ENCODE measurements at regions not wholly inside any gene's neighbourhood (a gene's known extent, or its start where the extent isn't known, plus 50 kb on each side); places are given as distances from the start of the nearest gene placed in this dataset.

- Histone ChIP-seq H3K27me3 (ENCODE audit: control insufficient read depth, insufficient read depth, low read length) (no peaks in the 10 kb centered on the region), H3K4me3 (ENCODE audit: low read depth, low read length) (no peak overlapping the region), H3K36me3 (ENCODE audit: control insufficient read depth, insufficient read depth, low read length) (no peaks in the 10 kb centered on the region)
- TF ChIP-seq, protein P1, sequence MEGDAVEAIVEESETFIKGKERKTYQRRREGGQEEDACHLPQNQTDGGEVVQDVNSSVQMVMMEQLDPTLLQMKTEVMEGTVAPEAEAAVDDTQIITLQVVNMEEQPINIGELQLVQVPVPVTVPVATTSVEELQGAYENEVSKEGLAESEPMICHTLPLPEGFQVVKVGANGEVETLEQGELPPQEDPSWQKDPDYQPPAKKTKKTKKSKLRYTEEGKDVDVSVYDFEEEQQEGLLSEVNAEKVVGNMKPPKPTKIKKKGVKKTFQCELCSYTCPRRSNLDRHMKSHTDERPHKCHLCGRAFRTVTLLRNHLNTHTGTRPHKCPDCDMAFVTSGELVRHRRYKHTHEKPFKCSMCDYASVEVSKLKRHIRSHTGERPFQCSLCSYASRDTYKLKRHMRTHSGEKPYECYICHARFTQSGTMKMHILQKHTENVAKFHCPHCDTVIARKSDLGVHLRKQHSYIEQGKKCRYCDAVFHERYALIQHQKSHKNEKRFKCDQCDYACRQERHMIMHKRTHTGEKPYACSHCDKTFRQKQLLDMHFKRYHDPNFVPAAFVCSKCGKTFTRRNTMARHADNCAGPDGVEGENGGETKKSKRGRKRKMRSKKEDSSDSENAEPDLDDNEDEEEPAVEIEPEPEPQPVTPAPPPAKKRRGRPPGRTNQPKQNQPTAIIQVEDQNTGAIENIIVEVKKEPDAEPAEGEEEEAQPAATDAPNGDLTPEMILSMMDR (IDR thresholded peaks at IDR 0.05; ENCODE audit: insufficient read depth, low read length, poor library complexity, severe bottlenecking): no peak
- no peak for DNase-seq (ENCODE audit: low read depth)
These were observed 101.6 kb downstream of the TNFSF18 start for GRCh38 chr1:172949096-172949495.

GRCh38 chr1:172950528-172950927 is 100.2 kb downstream of the TNFSF18 start:
- Histone ChIP-seq H3K36me3 (ENCODE audit: control insufficient read depth, insufficient read depth, low read length) (no peaks in the 10 kb centered on the region), H3K4me3 (ENCODE audit: low read depth, low read length) (no peak overlapping the region), H3K27me3 (ENCODE audit: control insufficient read depth, insufficient read depth, low read length) (no peaks in the 10 kb centered on the region)
- TF ChIP-seq, protein P1 (IDR thresholded peaks at IDR 0.05; ENCODE audit: insufficient read depth, low read length, poor library complexity, severe bottlenecking): no peak
- DNase-seq (ENCODE audit: low read depth): no peak

DNA sequence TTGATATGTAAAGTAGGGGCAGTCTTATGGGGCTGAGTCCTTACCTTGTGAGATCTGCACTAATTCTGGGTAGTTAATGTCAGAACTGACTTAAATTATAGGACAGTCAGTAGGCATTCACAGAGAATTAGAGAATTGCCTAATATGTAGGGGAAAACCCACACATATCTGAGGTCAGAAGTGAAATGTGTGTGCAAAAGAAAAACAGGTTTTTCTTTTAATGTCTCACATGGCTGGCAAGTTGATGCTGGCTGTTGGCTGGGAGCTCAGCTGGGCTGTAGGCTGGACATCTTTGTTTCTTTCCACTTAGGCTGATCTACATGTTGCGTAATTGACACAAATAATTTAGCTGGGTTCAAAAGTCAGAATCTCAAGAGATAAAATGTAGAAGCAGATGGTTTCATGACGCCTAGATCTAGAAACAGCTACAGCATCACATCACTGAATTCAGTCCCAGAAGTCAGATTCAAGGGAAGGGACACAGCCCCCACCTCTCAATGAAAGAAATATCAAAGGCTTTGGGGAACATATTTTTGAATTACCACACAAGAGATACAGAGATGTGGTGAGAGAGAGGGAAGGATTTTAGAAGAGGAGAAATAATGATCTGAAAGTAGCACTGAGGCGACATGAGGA is 98.9 kb downstream of the TNFSF18 start:
- DNase-seq (ENCODE audit: low read depth): no peak

DNA sequence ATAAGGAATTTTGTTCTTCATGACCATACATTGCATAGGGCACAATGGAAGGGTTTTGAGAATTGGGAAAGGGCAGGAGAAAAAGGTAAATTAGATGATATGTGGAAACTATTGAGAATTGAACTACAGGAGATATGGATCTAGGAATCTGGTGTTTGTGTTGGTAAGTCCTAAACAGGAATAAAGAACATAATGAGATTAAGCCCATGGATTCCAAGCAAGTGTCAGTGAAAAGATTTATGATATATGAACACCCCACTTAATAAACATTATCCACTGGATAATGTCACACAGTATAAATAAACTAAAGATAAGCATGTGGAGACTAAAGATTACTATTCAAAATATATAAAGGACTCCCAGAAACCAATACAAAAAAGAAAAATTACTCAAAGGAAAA is 98.2 kb downstream of the TNFSF18 start:
- no peak for DNase-seq (ENCODE audit: low read depth)
- no peak overlapping the region for H3K4me3 ChIP-seq (ENCODE audit: low read depth, low read length)
- H3K27me3 ChIP-seq (ENCODE audit: control insufficient read depth, insufficient read depth, low read length): no peaks in the 10 kb centered on the region
- H3K36me3 ChIP-seq (ENCODE audit: control insufficient read depth, insufficient read depth, low read length): no peaks in the 10 kb centered on the region
- TF ChIP-seq, protein P1 (IDR thresholded peaks at IDR 0.05; ENCODE audit: insufficient read depth, low read length, poor library complexity, severe bottlenecking): no peak

More for the DNA sequence above, 98.9 kb downstream of the TNFSF18 start:
- Histone ChIP-seq H3K27me3 (ENCODE audit: control insufficient read depth, insufficient read depth, low read length) (no peaks in the 10 kb centered on the region), H3K36me3 (ENCODE audit: control insufficient read depth, insufficient read depth, low read length) (no peaks in the 10 kb centered on the region), H3K4me3 (ENCODE audit: low read depth, low read length) (no peak overlapping the region)
- TF ChIP-seq, protein P1 (IDR thresholded peaks at IDR 0.05; ENCODE audit: insufficient read depth, low read length, poor library complexity, severe bottlenecking): no peak

DNA sequence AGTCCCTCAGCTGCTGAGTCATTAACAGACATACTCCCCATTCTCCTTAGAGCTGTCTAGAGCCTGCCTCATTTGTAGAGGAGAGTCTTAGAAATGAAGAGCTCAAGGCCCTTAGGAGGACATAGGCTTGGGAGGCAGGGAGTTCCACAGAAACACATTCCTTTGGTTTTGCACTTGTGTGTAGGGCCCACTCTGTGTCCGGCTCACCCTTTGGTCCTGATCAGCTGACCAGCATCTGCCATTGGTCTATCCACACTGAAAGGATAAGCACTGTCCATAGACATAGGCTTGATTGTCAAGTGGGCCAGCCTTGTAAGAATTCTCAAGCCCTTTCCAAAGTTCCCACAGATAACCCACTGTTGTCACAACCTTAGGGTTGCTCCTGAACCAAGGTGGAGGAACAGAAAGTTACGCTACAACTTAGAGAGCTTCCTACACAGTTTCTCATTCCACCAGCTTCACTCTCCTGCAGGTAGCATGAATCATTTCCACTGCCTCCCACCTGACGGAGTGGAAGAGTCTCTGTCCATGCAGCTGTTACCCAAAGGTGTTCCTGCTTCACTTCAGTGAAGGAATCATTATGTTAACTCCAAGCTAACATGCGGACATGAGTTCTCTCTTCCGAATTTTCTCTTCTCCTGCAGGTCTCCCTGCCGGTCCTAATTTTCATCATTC is 96.1 kb downstream of the TNFSF18 start:
- no peak overlapping the region for H3K4me3 ChIP-seq (ENCODE audit: low read depth, low read length)
- H3K27me3 ChIP-seq (ENCODE audit: control insufficient read depth, insufficient read depth, low read length): no peaks in the 10 kb centered on the region
- no peaks in the 10 kb centered on the region for H3K36me3 ChIP-seq (ENCODE audit: control insufficient read depth, insufficient read depth, low read length)
- TF ChIP-seq, protein P1 (IDR thresholded peaks at IDR 0.05; ENCODE audit: insufficient read depth, low read length, poor library complexity, severe bottlenecking): no peak
- DNase-seq (ENCODE audit: low read depth): no peak
